SK-N-MC (cell line): ENCODE measurements at regions not wholly inside any gene's neighbourhood (a gene's known extent, or its start where the extent isn't known, plus 50 kb on each side); places are given as distances from the start of the nearest gene placed in this dataset.

Experiments
- EZH2 ChIP-seq: fragments of 200-600 bp; sonication (generic); IDR thresholded peaks from one replicate; pipeline ENCODE4 v1.6.1; 2017; ENCODE audit warnings: antibody characterized with exemption
- POLR2AphosphoS5 ChIP-seq: IDR thresholded peaks from 2 replicates; pipeline ENCODE4 v1.6.1; 2012; ENCODE audit warnings: mild to moderate bottlenecking, low read depth, low read length, borderline replicate concordance

DNA sequence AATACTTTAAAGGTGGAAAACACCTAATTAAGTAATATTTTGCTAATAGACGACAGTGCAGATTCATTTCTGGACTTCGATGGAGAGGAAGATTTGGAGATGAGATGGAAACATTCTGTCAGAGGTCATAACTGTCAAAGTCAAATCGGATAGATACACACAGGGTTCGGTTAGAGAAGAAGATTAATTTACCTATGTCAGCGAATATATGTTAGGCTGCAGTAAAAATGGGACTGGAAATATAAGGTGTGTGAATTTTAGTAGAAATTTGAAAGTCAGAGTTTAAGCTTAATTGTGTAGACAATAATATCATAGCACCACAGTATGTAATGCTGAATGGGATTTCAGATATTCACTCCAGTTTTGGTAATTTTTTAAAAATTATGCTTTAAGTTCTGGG, 1020.3 kb upstream of the ACO1 start:
- TF ChIP-seq POLR2AphosphoS5 (no peak), EZH2 (no peak)
